NCI-H128 (cell line): ENCODE measurements at regions not wholly inside any gene's neighbourhood (a gene's known extent, or its start where the extent isn't known, plus 50 kb on each side); places are given as distances from the start of the nearest gene placed in this dataset.
"Not testable (repeated sequence)": the region's sequence is repeated elsewhere in the genome, so short reads cannot be mapped to it uniquely, and the experiment has no call there.

Experiments used
- DNase-seq: peaks from one replicate; lab custom pipeline; 2025; ENCODE audit not compliant: unreplicated experiment; lab: John Stamatoyannopoulos, UW

GRCh38 chr5:100398815-100399214 is 136.4 kb upstream of the FAM174A start:
- not testable (repeated sequence) for DNase-seq

DNA sequence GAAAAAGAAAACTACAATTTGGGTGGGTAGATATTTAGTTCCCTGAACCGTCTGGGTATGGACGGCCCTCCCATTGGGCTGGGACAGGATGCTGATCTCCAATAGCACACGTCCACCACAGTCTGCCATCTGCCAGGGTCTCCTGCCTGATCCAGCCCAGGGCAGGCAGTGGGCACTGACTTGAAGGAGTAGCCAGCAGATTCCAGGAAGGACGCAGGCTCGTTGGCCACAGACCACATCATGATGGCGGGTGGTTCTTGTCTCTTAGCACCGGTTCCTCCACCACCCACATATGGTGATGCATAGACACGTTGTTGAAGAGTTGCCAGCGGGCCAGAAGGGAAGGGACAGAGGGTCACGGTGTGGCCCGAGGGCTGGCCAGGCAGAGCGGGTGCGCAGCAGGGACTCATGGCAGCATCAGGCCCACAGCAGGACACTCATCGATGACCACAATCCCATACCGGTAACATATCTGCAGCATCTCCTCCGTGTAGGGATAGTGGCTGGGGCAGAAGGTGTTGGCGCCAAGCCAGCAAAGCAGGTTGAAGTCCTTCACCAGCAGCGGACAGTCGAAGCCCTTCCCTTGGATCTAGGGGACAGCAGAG is 155.8 kb upstream of the FAM174A start:
- DNase-seq: not testable (repeated sequence)

DNA sequence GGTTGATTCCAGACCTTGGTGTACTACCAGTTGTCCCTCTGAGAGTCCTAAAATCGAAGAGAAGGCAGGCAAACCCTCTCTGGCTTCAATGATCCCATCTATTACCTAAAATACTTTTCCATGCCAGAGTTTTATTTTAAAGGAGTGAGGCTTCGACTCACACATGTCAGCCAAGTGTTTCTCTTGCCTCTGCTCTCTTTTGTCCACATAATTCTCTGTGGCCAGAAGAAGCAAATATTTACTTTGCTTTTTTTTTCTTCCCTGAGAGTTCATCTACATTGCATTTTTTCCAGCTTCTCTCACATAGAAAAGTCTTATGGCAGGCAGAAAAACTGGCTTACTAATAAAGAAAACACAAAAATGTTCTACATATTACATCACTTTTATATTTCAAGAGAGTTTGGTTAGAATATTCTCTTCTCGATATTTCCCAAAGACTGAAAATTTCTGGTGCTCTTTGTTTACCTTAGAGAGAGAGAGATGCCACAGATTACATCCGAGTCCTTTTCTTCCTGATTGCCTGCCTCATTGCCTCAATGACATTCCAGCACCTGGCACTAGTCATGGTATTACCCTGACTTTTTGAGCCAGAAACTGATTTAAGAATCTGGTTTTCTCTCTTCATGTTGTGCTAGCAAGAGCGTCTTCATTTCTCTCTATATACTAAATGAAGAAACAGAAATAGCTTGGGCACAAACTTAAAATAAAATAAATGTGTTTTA is 170.3 kb upstream of the FAM174A start:
- DNase-seq: not testable (repeated sequence)

DNA sequence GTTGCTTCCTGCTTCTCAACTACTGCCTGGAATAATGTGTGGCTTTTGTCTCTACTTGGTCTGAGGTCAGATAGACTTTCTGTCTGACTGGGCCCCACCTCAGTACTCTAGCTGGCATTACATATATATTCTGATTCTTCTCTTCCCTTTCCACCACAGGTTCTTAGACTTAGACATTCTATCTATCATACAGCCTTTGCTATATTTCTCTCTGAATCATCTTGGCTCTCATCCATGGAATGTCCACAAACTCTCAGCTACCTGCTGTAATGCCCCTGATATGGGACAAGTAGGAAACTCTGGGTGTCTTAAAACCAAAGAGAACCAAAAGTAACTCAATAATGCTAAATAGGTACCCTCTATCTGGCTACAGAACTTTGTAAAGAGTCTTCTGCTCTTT is 170.8 kb upstream of the FAM174A start:
- not testable (repeated sequence) for DNase-seq

GRCh38 chr5:100359998-100360397 is 175.2 kb upstream of the FAM174A start:
- DNase-seq: not testable (repeated sequence)

GRCh38 chr5:100346269-100346668 is 188.9 kb upstream of the FAM174A start:
- not testable (repeated sequence) for DNase-seq

DNA sequence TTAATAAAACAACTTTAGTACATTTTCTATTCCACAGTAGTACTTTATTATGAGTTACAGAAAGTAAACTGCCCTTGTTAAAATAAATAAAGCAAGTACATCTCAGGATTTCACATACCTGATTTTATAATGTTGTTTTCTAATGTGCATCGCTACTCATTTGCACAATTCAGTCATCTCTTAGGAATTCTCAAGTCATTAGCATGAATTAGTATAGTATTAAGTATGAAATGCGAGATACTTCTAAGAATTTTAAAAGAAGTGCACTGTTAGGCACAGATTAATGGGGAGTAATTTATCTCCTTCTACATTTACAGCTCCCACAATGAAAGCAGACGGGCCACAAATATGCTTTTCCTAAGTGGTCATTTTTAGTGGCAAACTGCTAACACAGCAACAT is 193.7 kb upstream of the FAM174A start:
- not testable (repeated sequence) for DNase-seq

- DNase-seq: no peak
These were observed 212.7 kb upstream of the FAM174A start for GRCh38 chr5:100322483-100322882.

DNA sequence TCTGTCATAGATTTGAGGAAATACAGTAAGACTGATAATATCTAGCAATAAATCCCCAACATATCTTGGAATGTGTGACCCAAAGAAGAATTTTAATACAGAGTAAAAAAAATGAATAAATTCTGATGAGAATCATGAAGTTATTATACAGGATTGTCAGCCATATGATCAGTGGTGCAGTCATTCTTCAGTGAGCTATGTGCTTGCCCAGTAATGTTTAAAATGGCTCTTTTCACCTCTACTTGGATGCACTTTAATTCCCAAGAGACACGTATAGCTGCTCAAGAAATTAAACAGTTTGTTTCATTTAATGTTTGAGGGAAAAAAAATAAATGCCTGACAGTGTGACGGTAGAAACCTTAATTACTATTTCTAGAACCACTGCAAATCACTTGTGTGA is 215.3 kb upstream of the FAM174A start:
- DNase-seq: no peak

GRCh38 chr5:100313657-100314056 is 221.5 kb upstream of the FAM174A start:
- no peak for DNase-seq

DNA sequence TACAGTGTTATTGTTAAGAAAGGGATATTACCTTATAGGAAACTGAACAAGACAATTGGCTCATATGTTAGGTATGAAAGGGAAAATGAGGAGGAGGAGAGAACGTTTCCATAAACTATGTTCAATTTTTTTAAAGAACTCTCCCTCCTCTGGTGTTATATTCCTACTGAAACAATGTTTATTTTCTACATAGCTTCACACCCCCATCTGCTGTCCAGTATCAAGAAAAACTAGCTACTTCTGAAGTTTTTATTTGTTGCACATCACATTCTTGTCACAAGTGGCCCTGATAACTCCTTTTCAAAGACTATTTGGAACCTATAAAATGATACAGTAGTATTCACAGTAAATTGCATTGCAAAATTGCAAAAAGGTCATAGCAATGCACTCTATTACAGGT is 223.4 kb upstream of the FAM174A start:
- DNase-seq: no peak

- no peak for DNase-seq
These were observed 229.2 kb upstream of the FAM174A start for GRCh38 chr5:100306000-100306399.

GRCh38 chr5:100303216-100303615 is 232.0 kb upstream of the FAM174A start:
- DNase-seq: no peak

DNA sequence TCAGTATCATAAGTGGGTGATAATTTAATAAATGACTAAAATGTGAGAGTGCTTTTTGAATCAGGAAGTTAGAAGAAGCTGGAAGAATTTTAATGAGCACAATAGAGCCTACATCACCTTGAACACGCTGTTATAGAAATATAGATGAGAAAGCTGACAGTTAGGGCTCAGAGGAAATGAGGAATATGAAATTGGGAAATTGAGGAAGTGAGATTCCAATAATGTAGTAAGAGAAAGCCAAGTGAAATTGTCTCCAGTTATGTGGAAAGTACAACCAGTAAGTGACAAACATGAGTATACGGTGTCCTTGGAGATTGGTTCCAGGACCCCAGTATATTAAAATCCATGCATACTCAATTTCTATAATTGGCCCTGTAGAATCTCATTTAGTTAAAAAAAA is 235.9 kb upstream of the FAM174A start:
- no peak for DNase-seq

GRCh38 chr5:100276071-100276470 is 259.1 kb upstream of the FAM174A start:
- no peak for DNase-seq

- no peak for DNase-seq
These were observed 259.5 kb upstream of the FAM174A start for GRCh38 chr5:100275631-100276030.

GRCh38 chr5:100273846-100274580 is 261.2 kb upstream of the FAM174A start:
- DNase-seq: no peak

- DNase-seq: no peak
These were observed 265.0 kb upstream of the FAM174A start for GRCh38 chr5:100270023-100270771.

DNA sequence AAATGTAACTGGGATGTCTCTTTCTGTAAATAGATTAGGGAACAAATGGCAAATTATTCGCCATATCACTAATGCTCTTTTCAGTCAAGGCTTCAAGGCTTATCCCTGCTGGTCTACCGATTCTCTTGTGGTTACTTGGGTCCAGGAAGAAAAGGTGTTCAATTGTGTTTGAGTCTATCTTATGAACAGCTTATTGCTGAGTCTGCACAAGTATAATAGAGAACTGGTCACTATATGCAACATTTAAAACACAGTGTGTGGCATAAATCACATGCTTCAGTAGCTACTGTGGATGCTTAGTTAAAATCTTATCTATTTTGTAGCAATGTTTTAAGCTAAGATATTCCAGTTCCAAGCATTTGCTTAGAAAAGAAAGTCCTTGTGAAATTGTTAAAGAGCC is 274.2 kb upstream of the FAM174A start:
- no peak for DNase-seq

DNA sequence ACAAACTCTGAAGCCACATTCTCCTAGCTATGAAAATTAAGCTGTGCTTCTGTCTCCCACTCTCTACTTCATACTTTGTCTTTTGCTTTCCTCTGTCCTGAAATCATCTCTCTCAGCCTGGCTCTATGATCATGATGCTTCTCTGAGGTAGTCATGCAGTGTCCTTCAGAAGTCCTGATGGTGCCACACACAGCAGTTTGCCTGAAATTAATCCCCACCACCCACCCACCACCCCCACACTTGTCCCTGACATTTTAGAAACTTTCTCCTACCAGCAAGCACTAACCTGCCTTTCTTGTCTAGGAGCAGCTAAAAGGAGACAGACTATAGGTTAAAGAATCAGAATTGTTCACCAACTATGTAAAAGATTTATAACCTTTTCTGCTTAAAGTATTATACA is 282.2 kb upstream of the FAM174A start:
- DNase-seq: no peak

DNA sequence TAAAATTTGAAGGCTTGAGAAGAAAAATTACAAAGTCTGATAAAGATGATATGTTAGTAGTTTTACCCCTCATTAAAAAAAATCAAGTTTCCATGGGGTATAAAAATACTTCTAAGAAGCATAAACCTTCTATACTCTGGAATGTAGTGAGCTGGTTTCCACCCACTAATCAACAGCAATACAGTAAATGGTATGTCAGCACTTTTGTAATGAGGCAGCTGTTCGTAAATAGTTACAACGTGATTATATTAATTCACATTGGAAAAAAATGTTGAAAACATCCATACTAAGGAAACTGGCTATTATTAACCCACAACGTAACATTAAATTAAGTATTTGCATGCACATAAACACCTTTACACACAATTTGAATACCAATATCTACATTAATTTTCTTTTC is 283.1 kb upstream of the FAM174A start:
- DNase-seq: no peak
